AG04449 (cell line): ENCODE measurements at regions not wholly inside any gene's neighbourhood (a gene's known extent, or its start where the extent isn't known, plus 50 kb on each side); places are given as distances from the start of the nearest gene placed in this dataset.

ENCODE experiments used
- CTCF ChIA-PET: fragments of 350-600 bp; formaldehyde crosslinking; extraction: SDS; loops from one replicate; lab custom pipeline; 2021; ENCODE audit warnings: antibody characterized with exemption; lab: Yijun Ruan, JAX
- POLR2A ChIA-PET: fragments of 400-600, 350-600 bp; formaldehyde crosslinking; extraction: SDS; loops from one replicate; lab custom pipeline; 2020; ENCODE audit warnings: antibody characterized with exemption, inconsistent platforms; lab: Yijun Ruan, JAX
- DNase-seq: peaks from one replicate; pipeline ENCODE4 v3.0.0-alpha.2; 2010; ENCODE audit warnings: low read depth, low spot score
- H3K4me3 ChIP-seq: 2 replicates; pipeline ENCODE4 v1.5.1; 2011; ENCODE audit warnings: low read depth, mild to moderate bottlenecking, control low read depth, low read length
- CTCF ChIP-seq: IDR thresholded peaks from one replicate; pipeline ENCODE4 v1.5.1; 2011; ENCODE audit warnings: mild to moderate bottlenecking, moderate library complexity, low read length, control low read depth, inconsistent platforms; ENCODE audit not compliant: insufficient read depth; ENCODE audit errors: missing control alignments

- CTCF ChIA-PET, result no interaction called here
- TF ChIP-seq CTCF, result no peak
- no peak overlapping the region for H3K4me3 ChIP-seq
- POLR2A ChIA-PET, result no interaction called here
- no peak for DNase-seq
These were observed 976.9 kb downstream of the BRD1 start for GRCh38 chr22:48850658-48851287.

GRCh38 chr22:48849963-48850657 lies 977.6 kb downstream of the BRD1 start:
- TF ChIP-seq CTCF, result no peak
- DNase-seq, result no peak

GRCh38 chr22:48849219-48849912 lies 978.3 kb downstream of the BRD1 start:
- POLR2A ChIA-PET, result interaction anchor here (0.6 kb wide), 1 partner anchor 487 kb away, joined by 3 read pairs; no protein-coding TSS in a partner anchor
- no peak for DNase-seq
- CTCF ChIA-PET, result no interaction called here
- TF ChIP-seq CTCF, result no peak
- H3K4me3 ChIP-seq, result no peak overlapping the region

More at GRCh38 chr22:48849963-48850657, 977.6 kb downstream of the BRD1 start:
- ChIA-PET CTCF (no interaction called here), POLR2A (interaction anchor here (0.6 kb wide), 1 partner anchor 486 kb away, joined by 3 read pairs; no protein-coding TSS in a partner anchor)
- no peak overlapping the region for H3K4me3 ChIP-seq

- DNase-seq, result no peak
- H3K4me3 ChIP-seq, result no peak overlapping the region
- no peak for TF ChIP-seq CTCF
- ChIA-PET CTCF (no interaction called here), POLR2A (no interaction called here)
These were observed 981.5 kb downstream of the BRD1 start for GRCh38 chr22:48846200-48846599.

- no peak for DNase-seq
- ChIA-PET POLR2A (no interaction called here), CTCF (no interaction called here)
- no peak overlapping the region for H3K4me3 ChIP-seq
- no peak for TF ChIP-seq CTCF
These were observed 982.2 kb downstream of the BRD1 start for GRCh38 chr22:48845356-48845936.
